ENCODE measurements at regions not wholly inside any gene's neighbourhood (a gene's known extent, or its start where the extent isn't known, plus 50 kb on each side); places are given as distances from the start of the nearest gene placed in this dataset.

- no peaks in the 10 kb centered on the region for H3K9me3 ChIP-seq (ENCODE audit: low read length)
- no peaks in the 10 kb centered on the region for H3F3A ChIP-seq (ENCODE audit: insufficient read depth, low read length)
- no peaks in the 10 kb centered on the region for H3K27me3 ChIP-seq (ENCODE audit: insufficient read depth, low read length)
- H3K4me2 ChIP-seq (ENCODE audit: low read length): no peak overlapping the region
- no peaks in the 10 kb centered on the region for H3K9me2 ChIP-seq (ENCODE audit: low read depth, low read length)
- H3K27ac ChIP-seq (ENCODE audit: low read depth, low read length, poor library complexity, severe bottlenecking): no peak overlapping the region
- H3K36me3 ChIP-seq (ENCODE audit: insufficient read depth, low read length): no peaks in the 10 kb centered on the region
- no peaks in the 10 kb centered on the region for H3K79me2 ChIP-seq (ENCODE audit: insufficient read depth, low read length)
- no peak overlapping the region for H2AFZ ChIP-seq (ENCODE audit: low read length)
- TF ChIP-seq CTCF (IDR thresholded peaks at IDR 0.05; ENCODE audit: low read length): no peak
- TF ChIP-seq EZH2 (IDR thresholded peaks at IDR 0.05; ENCODE audit: borderline replicate concordance, low read length): no peak
- no peak overlapping the region for H3K4me3 ChIP-seq (ENCODE audit: low read depth, low read length, poor library complexity, severe bottlenecking)
- H3K4me1 ChIP-seq (ENCODE audit: insufficient read depth, low read length, severe bottlenecking): no peaks in the 10 kb centered on the region
- H4K20me1 ChIP-seq (ENCODE audit: insufficient read depth, low read length): no peaks in the 10 kb centered on the region
- H3K9ac ChIP-seq (ENCODE audit: low read length): no peak overlapping the region
Measured at GRCh38 chr10:94065362-94065761, 71.6 kb downstream of the PLCE1 start.

DNA sequence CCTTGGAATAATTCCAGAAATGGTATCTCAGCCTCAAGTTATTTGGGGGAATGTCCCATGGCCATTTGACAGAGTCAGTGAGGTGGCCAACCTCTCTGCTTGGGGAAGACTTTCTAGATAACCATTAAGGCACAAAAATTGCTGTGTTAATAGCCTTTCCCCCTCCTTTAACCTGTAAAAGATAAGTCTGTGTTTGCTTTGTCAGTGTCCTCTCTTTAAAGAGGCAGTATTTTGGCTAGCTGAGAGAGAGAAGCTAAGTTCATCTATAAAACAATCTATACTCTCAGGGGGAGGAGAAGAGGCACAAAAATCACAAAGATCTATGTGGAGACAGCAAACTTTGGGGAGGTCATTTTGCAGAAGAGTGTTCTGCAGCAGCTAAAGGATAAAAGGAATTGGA is 72.1 kb downstream of the PLCE1 start:
- Histone ChIP-seq H3K9me2 (ENCODE audit: low read depth, low read length) (no peaks in the 10 kb centered on the region), H3K27ac (ENCODE audit: low read depth, low read length, poor library complexity, severe bottlenecking) (no peak overlapping the region), H3K36me3 (ENCODE audit: insufficient read depth, low read length) (no peaks in the 10 kb centered on the region), H3K9me3 (ENCODE audit: low read length) (no peaks in the 10 kb centered on the region), H3K4me1 (ENCODE audit: insufficient read depth, low read length, severe bottlenecking) (no peaks in the 10 kb centered on the region), H3F3A (ENCODE audit: insufficient read depth, low read length) (no peaks in the 10 kb centered on the region), H3K4me2 (ENCODE audit: low read length) (no peak overlapping the region), H3K9ac (ENCODE audit: low read length) (no peak overlapping the region), H4K20me1 (ENCODE audit: insufficient read depth, low read length) (no peaks in the 10 kb centered on the region), H3K79me2 (ENCODE audit: insufficient read depth, low read length) (no peaks in the 10 kb centered on the region), H2AFZ (ENCODE audit: low read length) (no peak overlapping the region), H3K4me3 (ENCODE audit: low read depth, low read length, poor library complexity, severe bottlenecking) (no peak overlapping the region), H3K27me3 (ENCODE audit: insufficient read depth, low read length) (no peaks in the 10 kb centered on the region)
- TF ChIP-seq EZH2 (IDR thresholded peaks at IDR 0.05; ENCODE audit: borderline replicate concordance, low read length) (no peak), CTCF (IDR thresholded peaks at IDR 0.05; ENCODE audit: low read length) (no peak)

DNA sequence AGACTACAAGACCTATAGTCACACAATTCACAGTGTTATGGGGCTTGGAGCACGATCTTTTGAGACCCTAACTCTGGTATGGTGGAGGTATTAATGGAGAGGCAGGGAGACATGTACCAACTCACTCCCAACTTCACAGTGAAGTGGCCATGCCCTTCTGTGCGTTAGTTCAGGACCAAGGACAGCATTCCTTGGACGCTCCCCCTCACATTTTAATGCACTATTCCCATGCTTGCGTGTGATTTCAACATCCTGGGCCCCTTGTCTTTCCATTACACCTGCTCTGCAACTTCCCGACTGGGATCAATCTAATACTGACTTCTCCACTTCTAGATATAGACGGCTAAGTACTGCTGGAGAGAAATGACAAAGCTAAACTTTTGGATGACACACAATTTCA is 72.7 kb downstream of the PLCE1 start:
- Histone ChIP-seq H3K4me3 (ENCODE audit: low read depth, low read length, poor library complexity, severe bottlenecking) (no peak overlapping the region), H3F3A (ENCODE audit: insufficient read depth, low read length) (no peaks in the 10 kb centered on the region), H3K27me3 (ENCODE audit: insufficient read depth, low read length) (no peaks in the 10 kb centered on the region), H3K79me2 (ENCODE audit: insufficient read depth, low read length) (no peaks in the 10 kb centered on the region), H3K4me2 (ENCODE audit: low read length) (no peak overlapping the region), H3K9ac (ENCODE audit: low read length) (no peak overlapping the region), H3K36me3 (ENCODE audit: insufficient read depth, low read length) (no peaks in the 10 kb centered on the region), H3K9me2 (ENCODE audit: low read depth, low read length) (no peaks in the 10 kb centered on the region), H4K20me1 (ENCODE audit: insufficient read depth, low read length) (no peaks in the 10 kb centered on the region), H3K4me1 (ENCODE audit: insufficient read depth, low read length, severe bottlenecking) (no peaks in the 10 kb centered on the region), H3K9me3 (ENCODE audit: low read length) (no peaks in the 10 kb centered on the region), H2AFZ (ENCODE audit: low read length) (no peak overlapping the region), H3K27ac (ENCODE audit: low read depth, low read length, poor library complexity, severe bottlenecking) (no peak overlapping the region)
- no peak for TF ChIP-seq EZH2 (IDR thresholded peaks at IDR 0.05; ENCODE audit: borderline replicate concordance, low read length)
- TF ChIP-seq CTCF (IDR thresholded peaks at IDR 0.05; ENCODE audit: low read length): no peak

All from OCI-LY1 (cell line).